ENCODE measurements at regions not wholly inside any gene's neighbourhood (a gene's known extent, or its start where the extent isn't known, plus 50 kb on each side); places are given as distances from the start of the nearest gene placed in this dataset.

GRCh38 chr6:140731741-140732140, 1357.3 kb upstream of the CITED2 start:
- Histone ChIP-seq H3K27me3 (no peaks in the 10 kb centered on the region), H3K36me3 (no peaks in the 10 kb centered on the region), H3K4me3 (no peak overlapping the region), H3K4me1 (peaks cover 0 to 17% (median 5%) of the 10 kb centered on the region in 3 donors), H3K9me3 (no peaks in the 10 kb centered on the region), H3K27ac (no peak overlapping the region)
- TF ChIP-seq POLR2AphosphoS5 (IDR thresholded peaks at IDR 0.05) (no peak), POLR2A (IDR thresholded peaks at IDR 0.05) (no peak), EP300 (IDR thresholded peaks at IDR 0.05) (no peak)
- TF ChIP-seq, protein P1, sequence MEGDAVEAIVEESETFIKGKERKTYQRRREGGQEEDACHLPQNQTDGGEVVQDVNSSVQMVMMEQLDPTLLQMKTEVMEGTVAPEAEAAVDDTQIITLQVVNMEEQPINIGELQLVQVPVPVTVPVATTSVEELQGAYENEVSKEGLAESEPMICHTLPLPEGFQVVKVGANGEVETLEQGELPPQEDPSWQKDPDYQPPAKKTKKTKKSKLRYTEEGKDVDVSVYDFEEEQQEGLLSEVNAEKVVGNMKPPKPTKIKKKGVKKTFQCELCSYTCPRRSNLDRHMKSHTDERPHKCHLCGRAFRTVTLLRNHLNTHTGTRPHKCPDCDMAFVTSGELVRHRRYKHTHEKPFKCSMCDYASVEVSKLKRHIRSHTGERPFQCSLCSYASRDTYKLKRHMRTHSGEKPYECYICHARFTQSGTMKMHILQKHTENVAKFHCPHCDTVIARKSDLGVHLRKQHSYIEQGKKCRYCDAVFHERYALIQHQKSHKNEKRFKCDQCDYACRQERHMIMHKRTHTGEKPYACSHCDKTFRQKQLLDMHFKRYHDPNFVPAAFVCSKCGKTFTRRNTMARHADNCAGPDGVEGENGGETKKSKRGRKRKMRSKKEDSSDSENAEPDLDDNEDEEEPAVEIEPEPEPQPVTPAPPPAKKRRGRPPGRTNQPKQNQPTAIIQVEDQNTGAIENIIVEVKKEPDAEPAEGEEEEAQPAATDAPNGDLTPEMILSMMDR (IDR thresholded peaks at IDR 0.05) = no peak
- WGBS, 2 donors (ENCODE audit: low coverage in 1 of 2) = 66 to 81% methylated on average over 3 of the region's 3 CpGs
- no peak for ATAC-seq

DNA sequence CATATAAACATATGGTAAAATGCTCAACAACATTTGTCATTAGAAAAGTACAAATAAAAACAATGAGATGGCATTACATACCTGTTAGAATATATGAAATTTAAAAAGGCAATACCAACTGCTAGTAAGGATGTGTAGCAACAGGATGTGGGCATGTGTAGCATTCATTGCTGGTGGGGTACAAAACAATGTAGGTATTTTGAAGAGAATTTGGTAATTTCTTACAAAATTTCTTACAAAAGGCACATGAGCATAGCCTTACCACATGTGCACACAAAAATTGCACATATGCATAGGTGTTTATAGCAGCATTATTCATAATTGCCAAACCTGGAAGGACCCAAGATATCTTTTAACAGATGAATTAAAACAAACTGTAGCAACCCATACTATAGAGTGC, 1355.1 kb upstream of the CITED2 start:
- no peak for TF ChIP-seq EP300 (IDR thresholded peaks at IDR 0.05)
- TF ChIP-seq, protein P1 (IDR thresholded peaks at IDR 0.05) = no peak
- no peak for TF ChIP-seq POLR2A (IDR thresholded peaks at IDR 0.05)
- no peaks in the 10 kb centered on the region for H3K9me3 ChIP-seq
- no peak overlapping the region for H3K27ac ChIP-seq
- no peak for ATAC-seq
- H3K4me3 ChIP-seq = no peak overlapping the region
- no peaks in the 10 kb centered on the region for H3K27me3 ChIP-seq
- no peaks in the 10 kb centered on the region for H3K36me3 ChIP-seq
- H3K4me1 ChIP-seq = peaks cover 0 to 17% (median 5%) of the 10 kb centered on the region in 3 donors

DNA sequence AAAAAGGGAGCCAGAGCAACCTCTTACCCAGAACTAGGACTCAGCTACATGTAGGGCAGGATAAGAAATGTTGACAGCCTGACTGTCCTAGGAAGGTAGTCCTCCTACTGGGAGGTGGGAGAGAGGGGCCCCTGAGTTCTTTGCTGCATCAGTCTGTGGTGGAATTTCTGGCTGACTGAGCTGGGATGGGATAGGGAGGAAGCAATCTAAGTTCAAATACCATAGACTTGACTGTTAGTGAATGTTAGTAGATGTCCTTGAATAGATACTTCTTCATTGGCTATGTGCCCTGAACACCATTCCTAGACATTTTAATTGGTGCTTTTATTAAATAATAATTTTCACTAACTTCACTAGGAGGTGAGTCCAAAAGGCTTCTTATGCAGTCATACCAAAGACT, 1343.6 kb upstream of the CITED2 start:
- H3K4me1 ChIP-seq = no peaks in the 10 kb centered on the region
- H3K4me3 ChIP-seq = no peak overlapping the region
- ATAC-seq = no peak
- no peaks in the 10 kb centered on the region for H3K36me3 ChIP-seq
- no peaks in the 10 kb centered on the region for H3K27me3 ChIP-seq
- no peak for TF ChIP-seq POLR2A (IDR thresholded peaks at IDR 0.05)
- no peak for TF ChIP-seq EP300 (IDR thresholded peaks at IDR 0.05)
- TF ChIP-seq, protein P1 (IDR thresholded peaks at IDR 0.05) = no peak
- TF ChIP-seq POLR2AphosphoS5 (IDR thresholded peaks at IDR 0.05) = no peak
- H3K27ac ChIP-seq = no peak overlapping the region
- peaks cover 0 to 14% (median 0%) of the 10 kb centered on the region in 3 donors for H3K9me3 ChIP-seq

- 44 to 50% methylated on average over 1 of the region's 1 CpG for WGBS, 2 donors (ENCODE audit: low coverage in 1 of 2)
- Histone ChIP-seq H3K36me3 (no peaks in the 10 kb centered on the region), H3K4me3 (no peak overlapping the region), H3K27me3 (no peaks in the 10 kb centered on the region), H3K27ac (no peak overlapping the region), H3K4me1 (no peaks in the 10 kb centered on the region), H3K9me3 (peaks cover 0 to 14% (median 0%) of the 10 kb centered on the region in 3 donors)
- ATAC-seq = no peak
- TF ChIP-seq POLR2A (IDR thresholded peaks at IDR 0.05) = no peak
- TF ChIP-seq, protein P1 (IDR thresholded peaks at IDR 0.05) = no peak
- TF ChIP-seq EP300 (IDR thresholded peaks at IDR 0.05) = no peak
- no peak for TF ChIP-seq POLR2AphosphoS5 (IDR thresholded peaks at IDR 0.05)
These were observed 1339.0 kb upstream of the CITED2 start for GRCh38 chr6:140713495-140713894.

DNA sequence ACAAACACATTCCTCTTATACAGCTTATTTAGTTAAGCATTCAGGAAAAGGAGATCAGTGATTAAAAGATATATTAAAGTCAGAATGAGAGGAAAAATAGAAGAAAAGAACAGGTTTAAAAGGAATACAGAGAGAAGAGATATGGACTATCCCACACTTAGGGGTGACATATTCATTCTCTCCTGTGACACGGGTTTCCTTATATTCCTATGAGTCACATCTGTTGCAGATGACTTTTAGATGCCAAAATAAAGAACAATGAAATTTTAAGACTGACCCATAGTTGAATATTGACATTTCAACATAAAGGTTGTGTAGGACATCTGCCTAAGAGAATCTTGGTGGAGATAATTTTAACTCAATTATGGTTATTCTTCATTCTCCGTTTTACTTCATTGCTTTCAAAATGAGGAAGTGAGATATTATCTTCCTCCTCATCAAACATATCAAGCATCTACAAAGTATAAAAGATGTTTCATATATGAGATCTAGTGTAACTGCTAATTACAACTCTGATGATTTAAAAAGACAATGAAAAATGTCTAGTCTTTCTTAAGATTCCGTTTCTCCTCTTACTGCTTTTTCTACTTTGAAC, 1336.7 kb upstream of the CITED2 start:
- Histone ChIP-seq H3K27ac (no peak overlapping the region), H3K4me3 (no peak overlapping the region), H3K4me1 (no peaks in the 10 kb centered on the region), H3K36me3 (no peaks in the 10 kb centered on the region), H3K9me3 (peaks cover 0 to 6% (median 0%) of the 10 kb centered on the region in 3 donors), H3K27me3 (no peaks in the 10 kb centered on the region)
- no peak for ATAC-seq
- WGBS, 2 donors (ENCODE audit: low coverage in 1 of 2) = 73 to 75% methylated on average over 3 of the region's 3 CpGs
- TF ChIP-seq EP300 (IDR thresholded peaks at IDR 0.05) = no peak
- TF ChIP-seq, protein P1 (IDR thresholded peaks at IDR 0.05) = no peak
- TF ChIP-seq POLR2AphosphoS5 (IDR thresholded peaks at IDR 0.05) = no peak
